KMS-11 (cell line): ENCODE measurements at regions not wholly inside any gene's neighbourhood (a gene's known extent, or its start where the extent isn't known, plus 50 kb on each side); places are given as distances from the start of the nearest gene placed in this dataset.

Experiments used
- H2AFZ ChIP-seq: fragments of 200-600 bp; sonication (generic); 2 replicates; pipeline ENCODE4 v1.6.1; 2016; ENCODE audit warnings: antibody characterized with exemption, mixed run types, low read depth
- H3K27ac ChIP-seq: fragments of 200-600 bp; sonication (generic); 2 replicates; pipeline ENCODE4 v1.6.1; 2016; ENCODE audit warnings: mild to moderate bottlenecking, mixed run types
- H3K27me3 ChIP-seq: fragments of 200-600 bp; sonication (generic); 2 replicates; pipeline ENCODE4 v1.6.1; 2017; ENCODE audit warnings: mild to moderate bottlenecking, low read depth, mixed run types, moderate library complexity; ENCODE audit not compliant: insufficient read depth
- H3K36me3 ChIP-seq: fragments of 200-600 bp; sonication (generic); 2 replicates; pipeline ENCODE4 v1.6.1; 2017; ENCODE audit warnings: mild to moderate bottlenecking, mixed run types; ENCODE audit not compliant: insufficient read depth
- H3K4me1 ChIP-seq: fragments of 200-600 bp; sonication (generic); 2 replicates; pipeline ENCODE4 v1.6.1; 2016; ENCODE audit warnings: mild to moderate bottlenecking, low read depth, mixed run types; ENCODE audit not compliant: poor library complexity, severe bottlenecking
- H3K4me2 ChIP-seq: fragments of 200-600 bp; sonication (generic); 2 replicates; pipeline ENCODE4 v1.7.0; 2016; ENCODE audit warnings: mild to moderate bottlenecking, mixed run types
- H3K4me3 ChIP-seq: fragments of 200-600 bp; sonication (generic); IDR thresholded peaks from 2 replicates; pipeline ENCODE4 v1.6.1; 2017; ENCODE audit warnings: low read depth, low read length, mixed read lengths; ENCODE audit not compliant: insufficient read depth
- H3K79me2 ChIP-seq: fragments of 200-600 bp; sonication (generic); 2 replicates; pipeline ENCODE4 v1.6.1; 2016; ENCODE audit warnings: low read depth, mixed run types; ENCODE audit not compliant: insufficient read depth
- H3K9ac ChIP-seq: fragments of 200-600 bp; sonication (generic); 2 replicates; pipeline ENCODE4 v1.6.1; 2016; ENCODE audit warnings: mild to moderate bottlenecking, mixed run types
- H4K20me1 ChIP-seq: fragments of 200-600 bp; sonication (generic); 2 replicates; pipeline ENCODE4 v1.6.1; 2016; ENCODE audit warnings: mild to moderate bottlenecking, mixed run types; ENCODE audit not compliant: insufficient read depth
- CTCF ChIP-seq: fragments of 200-600 bp; sonication (generic); conservative IDR thresholded peaks from 2 replicates; pipeline ENCODE4 v1.6.1; 2017; ENCODE audit warnings: low read depth, mild to moderate bottlenecking, antibody characterized with exemption, low read length, moderate library complexity, mixed read lengths

GRCh38 chr1:194052514-194053338, 866.3 kb upstream of the B3GALT2 start:
- H3K4me2 ChIP-seq, result no peak overlapping the region
- H3K4me3 ChIP-seq, result no peak overlapping the region
- H3K36me3 ChIP-seq, result no peaks in the 10 kb centered on the region
- H3K79me2 ChIP-seq, result no peaks in the 10 kb centered on the region
- no peaks in the 10 kb centered on the region for H4K20me1 ChIP-seq
- H3K27ac ChIP-seq, result no peak overlapping the region
- peaks cover 9% of the 10 kb centered on the region for H3K4me1 ChIP-seq
- H3K27me3 ChIP-seq, result no peaks in the 10 kb centered on the region
- no peak overlapping the region for H2AFZ ChIP-seq
- no peak for TF ChIP-seq CTCF
- no peak overlapping the region for H3K9ac ChIP-seq

GRCh38 chr1:194047921-194048320, 861.5 kb upstream of the B3GALT2 start:
- Histone ChIP-seq H2AFZ (no peak overlapping the region), H3K4me1 (no peaks in the 10 kb centered on the region), H3K27ac (no peak overlapping the region), H3K9ac (no peak overlapping the region), H4K20me1 (no peaks in the 10 kb centered on the region), H3K36me3 (no peaks in the 10 kb centered on the region), H3K4me2 (no peak overlapping the region), H3K4me3 (no peak overlapping the region), H3K27me3 (no peaks in the 10 kb centered on the region), H3K79me2 (no peaks in the 10 kb centered on the region)
- TF ChIP-seq CTCF, result no peak

- Histone ChIP-seq H3K27me3 (no peaks in the 10 kb centered on the region), H3K9ac (no peak overlapping the region), H3K36me3 (no peaks in the 10 kb centered on the region), H3K4me3 (no peak overlapping the region), H3K27ac (no peak overlapping the region), H3K79me2 (no peaks in the 10 kb centered on the region), H4K20me1 (no peaks in the 10 kb centered on the region), H3K4me1 (no peaks in the 10 kb centered on the region), H3K4me2 (no peak overlapping the region), H2AFZ (no peak overlapping the region)
- no peak for TF ChIP-seq CTCF
Measured at GRCh38 chr1:194047206-194047605, 860.8 kb upstream of the B3GALT2 start.

GRCh38 chr1:194045416-194045815, 859.0 kb upstream of the B3GALT2 start:
- Histone ChIP-seq H3K27me3 (no peaks in the 10 kb centered on the region), H2AFZ (no peak overlapping the region)
- TF ChIP-seq CTCF, result no peak

More at GRCh38 chr1:194045416-194045815, 859.0 kb upstream of the B3GALT2 start:
- no peak overlapping the region for H3K4me3 ChIP-seq
- H3K9ac ChIP-seq, result no peak overlapping the region
- H4K20me1 ChIP-seq, result no peaks in the 10 kb centered on the region
- H3K4me1 ChIP-seq, result no peaks in the 10 kb centered on the region
- H3K79me2 ChIP-seq, result no peaks in the 10 kb centered on the region
- no peak overlapping the region for H3K27ac ChIP-seq
- no peaks in the 10 kb centered on the region for H3K36me3 ChIP-seq
- H3K4me2 ChIP-seq, result no peak overlapping the region
